Right atrium auricular region (tissue), 2 donors: ENCODE measurements at regions not wholly inside any gene's neighbourhood (a gene's known extent, or its start where the extent isn't known, plus 50 kb on each side); places are given as distances from the start of the nearest gene placed in this dataset.

ENCODE experiments used
- DNase-seq: peaks from one replicate; pipeline ENCODE4 v3.0.0-alpha.2; 2019; ENCODE audit warnings: low spot score
- H3K27ac ChIP-seq, 2 donors: fragments of 200-600 bp; sonication (generic); 1 replicate in 1 of 2; 2 replicates in 1 of 2; pipeline ENCODE4 v1.5.1; 2016 to 2019
- H3K27me3 ChIP-seq, 2 donors: fragments of 200-600 bp; sonication (generic); one replicate each; pipeline versions ENCODE4 v1.5.1 to v1.6.0; 2017 to 2019
- H3K36me3 ChIP-seq: fragments of 200-600 bp; sonication (generic); one replicate; pipeline ENCODE4 v1.5.1; 2016
- H3K4me1 ChIP-seq, 2 donors: fragments of 200-600 bp; sonication (generic); one replicate each; pipeline versions ENCODE4 v1.5.1 to v1.6.0; 2017 to 2019
- H3K4me3 ChIP-seq, 2 donors: fragments of 200-600 bp; sonication (generic); 1 replicate in 1 of 2; 2 replicates in 1 of 2; pipeline ENCODE4 v1.5.1; 2017 to 2019; ENCODE audit warnings: mild to moderate bottlenecking in 1 of 2, moderate library complexity in 1 of 2
- H3K9me3 ChIP-seq, 2 donors: fragments of 200-600 bp; sonication (generic); one replicate each; pipeline ENCODE4 v1.5.1; 2019
- CTCF ChIP-seq, 2 donors: fragments of 200-600 bp; sonication (generic); IDR thresholded peaks; one replicate each; pipeline ENCODE4 v1.5.1; 2019; ENCODE audit warnings: antibody characterized with exemption in 2 of 2

GRCh38 chr14:38012056-38012455 is 195.6 kb upstream of the SSTR1 start:
- H3K4me3 ChIP-seq = no peak overlapping the region
- no peak for TF ChIP-seq CTCF (IDR thresholded peaks at IDR 0.05)

GRCh38 chr14:38016497-38016896 is 191.2 kb upstream of the SSTR1 start:
- no peak for TF ChIP-seq CTCF (IDR thresholded peaks at IDR 0.05)
- no peak overlapping the region for H3K27ac ChIP-seq

More at GRCh38 chr14:38012056-38012455, 195.6 kb upstream of the SSTR1 start:
- no peaks in the 10 kb centered on the region for H3K27me3 ChIP-seq
- no peak overlapping the region for H3K27ac ChIP-seq
- peaks cover 0 to 28% of the 10 kb centered on the region in 2 donors for H3K9me3 ChIP-seq
- no peaks in the 10 kb centered on the region for H3K36me3 ChIP-seq
- no peaks in the 10 kb centered on the region for H3K4me1 ChIP-seq
- no peak for DNase-seq

GRCh38 chr14:38021861-38022260 is 185.8 kb upstream of the SSTR1 start:
- no peak for DNase-seq
- no peak overlapping the region for H3K27ac ChIP-seq
- H3K9me3 ChIP-seq = peaks cover 0 to 9% of the 10 kb centered on the region in 2 donors
- no peaks in the 10 kb centered on the region for H3K36me3 ChIP-seq
- TF ChIP-seq CTCF (IDR thresholded peaks at IDR 0.05) = no peak
- no peak overlapping the region for H3K4me3 ChIP-seq
- no peaks in the 10 kb centered on the region for H3K27me3 ChIP-seq
- no peaks in the 10 kb centered on the region for H3K4me1 ChIP-seq

More at GRCh38 chr14:38016497-38016896, 191.2 kb upstream of the SSTR1 start:
- Histone ChIP-seq H3K36me3 (no peaks in the 10 kb centered on the region), H3K4me3 (no peak overlapping the region), H3K9me3 (peaks cover 0 to 22% of the 10 kb centered on the region in 2 donors), H3K4me1 (no peaks in the 10 kb centered on the region), H3K27me3 (no peaks in the 10 kb centered on the region)
- no peak for DNase-seq

- TF ChIP-seq CTCF (IDR thresholded peaks at IDR 0.05) = no peak
Measured at GRCh38 chr14:38022775-38023174, 184.9 kb upstream of the SSTR1 start.

GRCh38 chr14:38038171-38038570 is 169.5 kb upstream of the SSTR1 start:
- no peak overlapping the region for H3K4me3 ChIP-seq
- no peaks in the 10 kb centered on the region for H3K9me3 ChIP-seq
- no peaks in the 10 kb centered on the region for H3K4me1 ChIP-seq
- H3K27me3 ChIP-seq = no peaks in the 10 kb centered on the region
- H3K36me3 ChIP-seq = no peaks in the 10 kb centered on the region
- TF ChIP-seq CTCF (IDR thresholded peaks at IDR 0.05) = no peak
- no peak overlapping the region for H3K27ac ChIP-seq
- no peak for DNase-seq

More at GRCh38 chr14:38022775-38023174, 184.9 kb upstream of the SSTR1 start:
- no peaks in the 10 kb centered on the region for H3K36me3 ChIP-seq
- H3K4me3 ChIP-seq = no peak overlapping the region
- no peak overlapping the region for H3K27ac ChIP-seq
- H3K4me1 ChIP-seq = no peaks in the 10 kb centered on the region
- H3K9me3 ChIP-seq = peaks cover 0 to 9% of the 10 kb centered on the region in 2 donors
- DNase-seq = no peak
- no peaks in the 10 kb centered on the region for H3K27me3 ChIP-seq

- H3K36me3 ChIP-seq = no peaks in the 10 kb centered on the region
- no peak overlapping the region for H3K4me3 ChIP-seq
- no peak for DNase-seq
- H3K27me3 ChIP-seq = no peaks in the 10 kb centered on the region
- TF ChIP-seq CTCF (IDR thresholded peaks at IDR 0.05) = no peak
- H3K9me3 ChIP-seq = no peaks in the 10 kb centered on the region
- no peaks in the 10 kb centered on the region for H3K4me1 ChIP-seq
- no peak overlapping the region for H3K27ac ChIP-seq
Measured at GRCh38 chr14:38038986-38039385, 168.7 kb upstream of the SSTR1 start.
